Glomerular visceral epithelial cell (primary cell): ENCODE measurements at regions not wholly inside any gene's neighbourhood (a gene's known extent, or its start where the extent isn't known, plus 50 kb on each side); places are given as distances from the start of the nearest gene placed in this dataset.
A peak's percentile ranks its signal among the peaks of the same experiment; 100 is the strongest.
"Not testable (repeated sequence)": the region's sequence is repeated elsewhere in the genome, so short reads cannot be mapped to it uniquely, and the experiment has no call there.

Source experiments
- DNase-seq: peaks from one replicate; pipeline ENCODE4 v3.0.0-alpha.2; 2016; ENCODE audit errors: extremely low spot score

- DNase-seq, result no peak
Measured at GRCh38 chr5:82956600-82956999, 120.6 kb downstream of the TMEM167A start.

DNA sequence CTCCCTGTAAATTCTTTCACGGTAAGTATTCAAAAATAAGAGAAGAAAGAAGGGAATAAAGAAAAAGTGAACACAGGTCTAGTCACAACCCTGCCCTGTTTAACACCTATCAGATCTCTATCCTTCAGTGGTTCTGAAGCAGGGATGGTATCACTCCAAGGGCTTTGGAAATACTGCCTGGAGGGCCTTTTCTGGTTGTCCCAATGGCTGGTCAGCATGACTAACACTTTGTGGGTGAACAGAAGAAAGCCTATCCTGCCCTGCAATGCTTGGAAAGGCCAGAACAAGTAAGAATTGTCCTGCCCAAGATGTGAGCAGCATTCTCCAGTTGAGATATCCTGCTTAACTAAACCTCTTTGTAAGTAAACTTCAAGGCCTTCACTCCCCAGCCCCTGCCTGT, 124.9 kb downstream of the TMEM167A start:
- peak; percentile 15 for DNase-seq

- DNase-seq, result not testable (repeated sequence)
Measured at GRCh38 chr5:82944267-82944666, 132.9 kb downstream of the TMEM167A start.

- DNase-seq, result no peak
Measured at GRCh38 chr5:82942083-82942881, 134.9 kb downstream of the TMEM167A start.

DNA sequence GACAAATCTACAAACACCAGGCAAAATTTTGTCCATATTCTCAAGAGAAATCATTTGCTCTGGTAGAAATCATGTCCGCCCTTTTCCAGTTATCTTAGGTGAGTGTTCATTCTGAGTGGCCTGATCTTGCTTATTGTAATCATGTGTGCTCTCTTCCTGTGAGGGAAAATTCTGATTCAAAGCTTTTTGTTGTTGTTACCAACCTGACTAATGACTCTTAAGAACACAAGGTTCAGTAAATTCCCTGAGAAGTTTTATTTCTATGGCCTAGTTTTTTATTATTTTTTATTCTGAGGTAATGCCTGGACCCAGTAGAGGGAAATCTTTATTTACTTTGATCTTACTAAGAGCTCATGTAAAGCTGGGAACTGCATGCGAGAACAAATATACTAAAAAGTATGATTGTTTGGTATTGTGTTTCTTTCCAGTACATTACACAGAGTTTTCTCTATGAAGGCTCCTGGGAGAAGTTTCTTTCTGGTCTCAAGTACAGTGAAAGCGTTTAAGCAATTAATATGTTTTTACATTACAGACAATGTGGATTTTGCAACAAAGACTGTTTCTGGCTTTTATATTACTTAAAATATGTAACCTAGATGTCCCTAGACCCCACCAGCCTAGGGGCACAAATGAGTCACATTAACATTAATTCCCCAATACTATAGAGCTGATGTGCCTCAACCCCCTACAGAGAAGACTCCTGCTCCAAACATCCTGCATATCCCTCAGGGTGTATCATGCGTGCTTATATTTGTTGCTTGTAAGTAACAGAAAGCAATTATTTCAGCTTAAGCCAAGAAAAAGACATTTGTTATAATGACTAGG, 138.1 kb downstream of the TMEM167A start:
- no peak for DNase-seq

DNA sequence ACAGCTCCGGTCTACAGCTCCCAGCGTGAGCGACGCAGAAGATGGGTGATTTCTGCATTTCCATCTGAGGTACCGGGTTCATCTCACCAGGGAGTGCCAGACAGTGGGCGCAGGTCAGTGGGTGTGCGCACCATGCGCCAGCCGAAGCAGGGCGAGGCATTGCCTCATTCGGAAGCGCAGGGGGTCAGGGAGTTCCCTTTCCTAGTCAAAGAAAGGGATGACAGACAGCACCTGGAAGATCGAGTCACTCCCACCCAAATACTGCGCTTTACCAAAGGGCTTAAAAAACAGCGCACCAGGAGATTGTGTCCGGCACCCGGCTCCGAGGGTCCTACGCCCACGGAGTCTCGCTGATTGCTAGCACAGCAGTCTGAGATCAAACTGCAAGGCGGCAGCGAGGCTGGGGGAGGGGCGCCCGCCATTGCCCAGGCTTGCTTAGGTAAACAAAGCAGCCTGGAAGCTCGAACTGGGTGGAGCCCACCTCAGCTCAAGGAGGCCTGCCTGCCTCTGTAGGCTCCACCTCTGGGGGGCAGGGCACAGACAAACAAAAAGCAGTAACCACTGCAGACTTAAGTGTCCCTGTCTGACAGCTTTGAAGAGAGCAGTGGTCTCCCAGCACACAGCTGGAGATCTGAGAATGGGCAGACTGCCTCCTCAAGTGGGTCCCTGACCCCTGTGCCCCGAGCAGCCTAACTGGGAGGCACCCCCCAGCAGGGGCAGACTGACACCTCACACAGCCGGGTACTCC, 144.5 kb downstream of the TMEM167A start:
- not testable (repeated sequence) for DNase-seq

DNA sequence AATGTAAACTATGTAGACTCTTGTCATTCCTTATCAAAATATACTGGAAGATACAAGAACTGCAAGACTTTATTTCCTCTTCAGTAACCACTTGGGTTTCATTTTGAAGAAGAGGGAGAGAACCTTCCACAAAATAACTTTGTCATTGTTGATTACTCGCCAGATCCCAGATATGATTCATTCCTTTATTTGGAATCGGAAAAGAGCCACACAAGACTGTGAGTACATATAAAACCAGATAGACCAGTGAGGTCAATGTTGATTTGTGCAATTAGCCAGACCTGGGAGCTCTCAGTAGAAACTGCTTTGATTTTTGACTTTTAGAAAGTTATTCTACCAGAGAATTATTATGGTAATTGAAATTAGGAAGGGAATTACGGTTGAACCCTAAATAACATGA, 146.1 kb downstream of the TMEM167A start:
- DNase-seq, result peak; percentile 6

GRCh38 chr5:82925061-82925411, 152.2 kb downstream of the TMEM167A start:
- no peak for DNase-seq

GRCh38 chr5:82924226-82925060, 152.8 kb downstream of the TMEM167A start:
- no peak for DNase-seq

- DNase-seq, result no peak
Measured at GRCh38 chr5:82922086-82922734, 155.0 kb downstream of the TMEM167A start.

DNA sequence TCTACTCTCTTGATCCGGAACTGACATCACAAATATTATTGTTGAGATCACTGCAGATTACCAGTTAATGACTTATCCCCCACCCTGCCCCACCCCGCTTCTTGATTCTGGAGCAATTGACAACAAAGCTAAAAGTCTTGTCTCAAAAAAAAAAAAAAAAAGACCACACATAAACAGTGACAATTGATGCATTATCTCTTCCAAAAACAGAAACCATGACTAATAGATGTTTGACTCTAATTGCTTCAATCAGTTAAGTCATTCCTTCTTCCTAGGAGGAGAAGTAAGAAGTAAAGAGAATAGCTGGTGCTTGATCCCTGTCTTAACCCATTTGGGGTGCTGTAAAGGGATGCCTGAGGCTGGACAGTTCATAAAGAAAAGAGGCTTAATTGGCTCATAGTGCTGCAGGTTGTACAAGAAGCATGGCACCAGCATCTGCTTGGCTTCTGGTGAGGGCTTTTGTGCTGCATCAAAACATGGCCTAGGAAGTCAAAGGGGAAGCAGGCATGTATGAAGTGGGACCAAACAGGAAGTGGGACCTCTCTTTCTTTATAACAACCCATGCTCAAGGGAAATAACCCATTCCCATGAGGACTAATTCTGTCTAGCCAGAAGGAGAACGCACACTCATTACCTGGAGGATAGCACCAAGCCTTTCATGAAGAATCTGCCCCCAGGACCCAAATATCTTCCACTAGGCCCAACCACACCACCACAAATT, 158.7 kb downstream of the TMEM167A start:
- DNase-seq, result no peak

- no peak for DNase-seq
Measured at GRCh38 chr5:82917584-82917983, 159.6 kb downstream of the TMEM167A start.

GRCh38 chr5:82913971-82914370, 163.2 kb downstream of the TMEM167A start:
- DNase-seq, result no peak

GRCh38 chr5:82912462-82912861, 164.7 kb downstream of the TMEM167A start:
- DNase-seq, result no peak

DNA sequence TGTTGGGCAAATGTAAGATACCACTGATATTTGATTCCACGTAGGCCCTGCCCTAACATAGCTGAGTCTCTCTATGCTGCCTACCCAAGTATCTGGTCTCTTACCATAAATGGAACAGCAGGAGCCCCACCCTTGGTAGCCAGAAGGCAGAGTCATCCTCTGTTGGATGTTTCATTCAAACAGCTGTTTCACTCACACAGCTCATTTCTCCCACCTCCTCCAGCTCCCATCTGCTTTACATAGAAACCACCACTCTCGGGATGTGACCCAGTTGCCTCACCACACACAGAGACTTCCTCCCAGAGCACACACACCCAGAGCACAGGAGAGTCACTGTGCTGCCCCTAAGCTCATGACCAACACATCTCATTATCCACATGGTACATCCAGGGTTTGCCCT, 165.3 kb downstream of the TMEM167A start:
- no peak for DNase-seq

- no peak for DNase-seq
Measured at GRCh38 chr5:82910905-82911304, 166.3 kb downstream of the TMEM167A start.

GRCh38 chr5:82910491-82910890, 166.7 kb downstream of the TMEM167A start:
- DNase-seq, result no peak

DNA sequence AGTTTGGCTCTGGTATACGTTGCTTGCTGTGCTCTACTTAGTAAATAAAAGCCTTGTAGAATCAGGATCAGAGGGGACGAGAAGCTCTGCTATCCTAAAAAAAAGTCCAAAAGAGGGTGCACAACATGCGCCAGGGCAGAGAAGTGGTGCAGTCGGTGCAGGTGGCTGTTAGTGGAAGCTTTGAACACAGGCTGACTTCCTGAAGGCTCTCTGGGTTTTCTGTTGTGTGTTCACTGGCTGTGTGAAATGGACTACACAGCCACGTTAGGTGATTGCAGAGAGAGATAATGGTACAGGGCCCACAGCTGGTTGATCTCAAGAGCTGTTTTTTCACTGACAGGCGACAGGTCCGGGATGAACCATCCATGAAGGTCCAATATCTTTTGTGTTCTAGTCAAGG, 167.4 kb downstream of the TMEM167A start:
- no peak for DNase-seq

GRCh38 chr5:82905986-82906385, 171.2 kb downstream of the TMEM167A start:
- no peak for DNase-seq

DNA sequence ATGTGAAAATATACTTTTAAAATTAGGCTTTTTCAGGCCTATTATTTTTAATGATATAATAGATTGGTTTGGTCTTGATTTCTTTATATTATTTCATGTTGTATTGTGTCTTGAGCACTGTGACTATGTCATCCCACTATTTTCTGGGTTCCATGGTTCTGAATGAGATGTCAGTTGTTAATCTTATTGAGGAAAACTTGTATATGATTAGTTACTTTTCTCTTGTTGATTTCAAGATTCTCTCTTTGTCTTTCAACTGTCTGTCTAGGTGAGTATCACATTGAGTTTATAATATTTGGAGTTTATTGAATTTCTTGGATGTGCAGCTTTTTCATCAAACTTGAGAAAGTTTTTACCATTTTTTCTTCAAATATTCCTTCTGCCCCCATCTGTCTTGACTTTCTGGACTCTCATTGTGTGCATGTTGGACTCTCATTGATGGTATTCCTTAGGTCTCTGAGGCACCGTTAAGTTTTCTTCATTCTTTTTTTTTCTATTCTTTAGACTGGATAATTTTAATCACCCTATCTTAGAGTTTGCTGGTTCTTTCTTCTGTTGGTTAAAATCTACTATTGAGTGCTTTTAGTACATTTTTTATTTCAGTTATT, 175.8 kb downstream of the TMEM167A start:
- DNase-seq, result no peak
